ENCODE measurements at regions not wholly inside any gene's neighbourhood (a gene's known extent, or its start where the extent isn't known, plus 50 kb on each side); places are given as distances from the start of the nearest gene placed in this dataset.
A peak's percentile ranks its signal among the peaks of the same experiment; 100 is the strongest.

GRCh38 chr14:98101323-98101722 is 1170.7 kb downstream of the BCL11B start:
- ATAC-seq (no peak), DNase-seq (no peak)
- intact Hi-C loops (cut with DNase I): no loop called here

GRCh38 chr14:98103705-98104104 is 1168.3 kb downstream of the BCL11B start:
- DNase-seq: no peak
- intact Hi-C loops (cut with DNase I): no loop called here
- no peak for ATAC-seq

- DNase-seq: no peak
- intact Hi-C loops (cut with DNase I): no loop called here
- no peak for ATAC-seq
These were observed 1162.7 kb downstream of the BCL11B start for GRCh38 chr14:98109326-98109725.

GRCh38 chr14:98112194-98112780 is 1159.7 kb downstream of the BCL11B start:
- ATAC-seq: no peak
- no peak for DNase-seq
- intact Hi-C loops (cut with DNase I): no loop called here

- DNase-seq (no peak), ATAC-seq (no peak)
- intact Hi-C loops (cut with DNase I): no loop called here
These were observed 1157.7 kb downstream of the BCL11B start for GRCh38 chr14:98114122-98114895.

- DNase-seq (no peak), ATAC-seq (no peak)
- intact Hi-C loops (cut with DNase I): no loop called here
These were observed 1157.1 kb downstream of the BCL11B start for GRCh38 chr14:98114946-98115345.

GRCh38 chr14:98118749-98119148 is 1153.2 kb downstream of the BCL11B start:
- DNase-seq (no peak), ATAC-seq (no peak)
- intact Hi-C loops (cut with DNase I): no loop called here

GRCh38 chr14:98119739-98120138 is 1152.3 kb downstream of the BCL11B start:
- intact Hi-C loops (cut with DNase I): no loop called here
- no peak for DNase-seq
- no peak for ATAC-seq

- no peak for ATAC-seq
- intact Hi-C loops (cut with DNase I): no loop called here
- DNase-seq: no peak
These were observed 1151.0 kb downstream of the BCL11B start for GRCh38 chr14:98120831-98121464.

GRCh38 chr14:98122527-98122926 is 1149.5 kb downstream of the BCL11B start:
- DNase-seq: no peak
- no peak for ATAC-seq
- intact Hi-C loops (cut with DNase I): no loop called here

GRCh38 chr14:98130691-98131090 is 1141.3 kb downstream of the BCL11B start:
- intact Hi-C loops (cut with DNase I): no loop called here
- ATAC-seq: peak in 1 of 2 donors; percentile 86
- DNase-seq: no peak

GRCh38 chr14:98131406-98131805 is 1140.6 kb downstream of the BCL11B start:
- DNase-seq: no peak
- ATAC-seq: no peak
- intact Hi-C loops (cut with DNase I): no loop called here

- DNase-seq: no peak
- intact Hi-C loops (cut with DNase I): no loop called here
- no peak for ATAC-seq
These were observed 1138.2 kb downstream of the BCL11B start for GRCh38 chr14:98133806-98134205.

GRCh38 chr14:98136012-98136789 is 1135.8 kb downstream of the BCL11B start:
- ATAC-seq: no peak
- intact Hi-C loops (cut with DNase I): no loop called here
- no peak for DNase-seq

- no peak for ATAC-seq
- intact Hi-C loops (cut with DNase I): no loop called here
- DNase-seq: no peak
These were observed 1134.6 kb downstream of the BCL11B start for GRCh38 chr14:98137131-98138025.

GRCh38 chr14:98138666-98139065 is 1133.3 kb downstream of the BCL11B start:
- DNase-seq: no peak
- intact Hi-C loops (cut with DNase I): no loop called here

GRCh38 chr14:98140862-98141530 is 1131.0 kb downstream of the BCL11B start:
- ATAC-seq (no peak), DNase-seq (no peak)
- intact Hi-C loops (cut with DNase I): no loop called here

More at GRCh38 chr14:98138666-98139065, 1133.3 kb downstream of the BCL11B start:
- no peak for ATAC-seq

- ATAC-seq (no peak), DNase-seq (no peak)
- intact Hi-C loops (cut with DNase I): no loop called here
These were observed 1128.4 kb downstream of the BCL11B start for GRCh38 chr14:98143566-98143965.

All from left cardiac atrium (tissue), 4 donors.